ENCODE measurements at regions not wholly inside any gene's neighbourhood (a gene's known extent, or its start where the extent isn't known, plus 50 kb on each side); places are given as distances from the start of the nearest gene placed in this dataset.

DNA sequence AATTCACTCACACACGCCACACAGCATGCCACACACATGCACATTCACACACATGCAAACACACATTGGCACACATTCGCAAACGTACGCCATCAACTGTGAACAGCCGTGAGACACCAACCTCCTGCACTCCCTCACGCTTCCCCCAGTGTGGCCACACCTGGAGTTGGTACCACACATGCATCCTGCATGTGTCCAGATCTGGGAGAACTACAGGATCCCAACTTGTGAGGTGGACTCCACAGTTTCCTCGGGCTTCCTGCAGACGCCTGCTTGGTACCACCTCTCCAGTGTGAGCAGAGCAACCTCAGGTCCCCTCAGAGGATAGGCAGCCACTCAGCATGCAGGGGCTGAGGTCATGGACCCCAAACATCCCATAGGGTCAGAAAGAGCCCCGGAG lies 239.0 kb downstream of the EIPR1 start:
- DNase-seq, result no peak

DNA sequence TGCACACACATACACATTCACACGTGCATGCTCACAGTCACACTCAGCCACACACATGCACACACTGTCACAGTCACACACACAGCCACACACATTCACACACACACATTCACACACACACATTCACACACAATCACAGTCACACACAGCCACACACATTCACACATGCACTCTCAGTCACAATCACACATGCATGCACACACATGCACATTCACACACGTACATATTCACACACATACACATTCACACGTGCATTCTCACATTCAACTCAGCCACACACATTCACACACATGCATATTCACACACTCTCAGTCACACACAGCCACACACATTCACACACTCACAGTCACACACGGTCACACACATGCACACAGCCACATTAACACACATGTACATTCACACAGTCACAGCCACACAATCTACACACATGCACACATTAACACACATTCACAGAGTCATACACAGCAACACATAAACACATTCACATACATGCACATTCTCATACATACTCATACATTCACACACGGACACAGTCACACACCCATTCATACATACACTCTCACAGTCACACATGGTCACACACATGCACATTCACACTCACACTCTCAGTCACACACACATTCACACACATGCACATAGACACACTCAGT lies 239.8 kb downstream of the EIPR1 start:
- DNase-seq, result no peak

DNA sequence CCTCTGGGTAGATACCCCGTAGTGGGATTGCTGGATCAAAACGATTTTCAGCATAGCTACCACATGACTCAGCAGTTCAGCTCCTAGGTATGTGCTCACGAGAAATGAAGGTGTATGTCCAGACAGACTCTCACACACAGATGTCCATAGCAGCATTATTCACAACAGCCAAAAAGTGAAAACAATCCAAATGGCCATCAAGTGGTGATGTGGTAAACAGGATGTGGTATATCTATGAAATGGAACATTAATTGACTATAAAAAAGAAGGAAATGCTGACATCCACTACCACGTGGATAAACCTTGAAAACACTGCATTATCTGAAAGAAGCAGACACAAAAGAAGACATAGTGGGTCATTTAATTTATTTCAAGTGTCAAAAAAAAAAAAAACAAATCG lies 241.9 kb downstream of the EIPR1 start:
- DNase-seq, result no peak

DNA sequence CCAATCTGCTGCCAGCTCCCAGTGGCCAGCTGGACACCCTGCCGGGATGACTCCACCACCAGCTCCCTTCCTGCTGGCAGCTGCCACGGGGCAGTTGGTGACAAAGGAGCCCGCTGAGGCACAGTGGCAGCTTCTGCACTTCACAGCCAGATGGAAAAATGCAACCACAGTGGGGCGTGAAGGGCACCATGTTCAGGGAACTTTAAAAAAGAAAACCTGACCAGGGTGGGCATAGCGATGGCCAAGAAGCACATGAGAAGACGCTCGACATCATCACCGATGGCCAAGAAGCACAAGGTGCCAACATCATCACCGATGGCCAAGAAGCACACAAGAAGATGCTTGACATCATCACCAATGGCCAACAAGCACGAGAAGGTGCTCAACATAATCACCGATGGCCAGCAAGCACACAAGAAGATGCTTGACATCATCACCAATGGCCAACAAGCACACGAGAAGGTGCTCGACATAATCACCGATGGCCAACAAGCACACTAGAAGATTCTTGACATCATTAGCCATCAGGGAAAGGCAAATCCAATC lies 243.5 kb downstream of the EIPR1 start:
- DNase-seq, result no peak

DNA sequence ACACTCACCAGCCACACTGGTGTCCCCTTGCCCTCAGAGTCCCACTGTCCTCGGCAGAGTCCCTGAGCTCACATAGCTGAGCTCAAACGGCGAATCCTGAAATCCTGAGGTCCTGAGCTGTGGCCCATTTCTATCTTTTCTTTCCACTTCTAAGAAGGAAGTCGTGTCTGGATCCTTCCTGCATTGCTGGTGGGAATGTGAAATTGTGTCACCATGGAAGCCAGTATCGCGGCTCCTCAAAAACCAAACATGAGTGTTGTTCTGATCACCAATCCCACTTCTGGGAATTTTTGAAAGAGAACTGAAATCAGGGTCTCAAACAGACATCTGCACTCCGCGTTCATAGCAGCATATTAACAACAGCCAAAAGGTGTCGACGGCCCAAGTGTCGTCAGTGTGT lies 244.7 kb downstream of the EIPR1 start:
- no peak for DNase-seq

DNA sequence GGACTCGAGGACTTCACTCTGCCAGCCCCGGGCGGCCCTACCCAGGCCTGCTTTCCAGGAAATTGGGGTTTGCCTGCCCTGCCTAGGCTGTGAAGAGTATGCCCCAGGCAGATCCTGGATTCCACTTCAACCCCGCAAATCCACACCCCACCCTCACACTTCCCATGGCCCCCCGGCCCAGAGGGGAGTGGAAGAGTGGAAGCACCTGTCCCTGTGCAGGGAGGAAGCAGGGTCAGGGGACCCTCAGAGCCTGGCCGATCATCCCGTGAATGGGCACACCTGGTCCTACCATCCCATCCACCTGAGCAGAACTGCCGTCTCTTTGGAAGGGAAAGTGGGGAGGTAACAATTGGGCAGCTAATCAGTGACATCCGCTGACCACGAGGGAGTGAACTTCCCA lies 245.2 kb downstream of the EIPR1 start:
- no peak for DNase-seq

DNA sequence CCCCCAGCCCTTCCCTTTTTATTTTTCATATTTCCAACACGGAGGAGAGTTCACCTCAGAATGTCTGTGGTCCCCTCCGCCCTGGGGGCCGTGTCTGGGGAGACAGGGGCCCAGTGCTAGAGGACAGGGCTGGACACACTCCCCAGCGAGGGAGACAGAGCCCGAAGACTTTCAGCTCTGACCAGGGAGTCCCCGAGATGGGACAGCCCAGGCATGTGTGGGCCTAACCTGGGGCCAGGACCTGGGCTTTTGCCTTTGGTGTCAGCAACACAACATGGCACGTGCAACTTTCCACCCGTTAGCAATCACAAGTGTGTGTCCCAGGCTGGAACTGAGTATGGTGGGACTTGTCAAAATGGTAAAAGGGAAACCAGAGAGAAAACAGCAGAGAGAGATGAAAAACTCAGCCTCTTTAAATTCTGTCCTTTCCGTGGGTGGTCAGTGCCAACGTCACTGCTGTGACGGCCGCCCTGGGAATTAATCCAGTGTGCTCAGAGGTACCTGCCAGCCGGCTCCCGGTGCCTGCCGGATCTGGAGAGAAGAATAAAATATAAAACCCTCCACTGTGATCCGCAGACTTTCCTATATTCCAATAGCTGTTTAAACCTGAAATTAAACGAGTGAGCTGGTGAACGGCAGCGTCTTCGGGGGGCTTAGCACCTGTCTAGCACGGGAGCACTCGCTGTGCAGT lies 245.8 kb downstream of the EIPR1 start:
- no peak for DNase-seq

DNA sequence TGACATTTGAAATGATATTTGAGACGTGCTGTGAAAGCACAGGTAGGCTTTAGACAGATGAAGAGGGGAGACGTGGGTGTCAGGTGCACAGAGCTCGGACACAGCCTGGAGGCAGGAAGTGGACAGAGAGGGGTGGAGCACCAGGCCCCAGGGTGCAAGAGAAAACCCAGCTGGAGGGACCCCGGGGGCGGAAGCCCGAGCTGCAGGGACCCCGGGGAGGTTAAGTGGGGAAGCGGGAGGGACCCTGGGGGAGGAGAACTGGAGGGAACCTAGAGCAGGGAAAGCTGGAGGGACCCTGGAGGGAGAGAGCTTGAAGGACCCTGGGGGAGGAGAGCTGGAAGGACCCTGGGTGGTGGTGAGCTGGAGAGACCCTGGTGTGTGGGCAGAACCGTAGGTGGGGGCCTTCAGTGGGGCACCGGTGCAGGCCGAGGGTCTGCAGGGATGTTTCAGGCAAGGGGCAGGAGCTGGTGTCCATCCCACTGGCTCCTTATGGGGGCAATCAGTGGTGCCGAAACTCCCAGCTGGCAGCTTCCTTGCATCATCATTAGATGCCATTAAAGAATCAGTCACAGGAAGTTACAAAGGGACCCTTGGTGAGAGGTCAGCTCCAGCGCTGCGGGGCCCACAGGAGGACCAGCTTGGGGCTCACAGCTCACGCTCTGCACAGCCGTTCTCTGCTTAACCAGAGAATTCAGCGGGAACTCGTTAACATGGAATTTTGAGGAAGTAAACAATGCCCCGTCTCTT lies 246.6 kb downstream of the EIPR1 start:
- no peak for DNase-seq

DNA sequence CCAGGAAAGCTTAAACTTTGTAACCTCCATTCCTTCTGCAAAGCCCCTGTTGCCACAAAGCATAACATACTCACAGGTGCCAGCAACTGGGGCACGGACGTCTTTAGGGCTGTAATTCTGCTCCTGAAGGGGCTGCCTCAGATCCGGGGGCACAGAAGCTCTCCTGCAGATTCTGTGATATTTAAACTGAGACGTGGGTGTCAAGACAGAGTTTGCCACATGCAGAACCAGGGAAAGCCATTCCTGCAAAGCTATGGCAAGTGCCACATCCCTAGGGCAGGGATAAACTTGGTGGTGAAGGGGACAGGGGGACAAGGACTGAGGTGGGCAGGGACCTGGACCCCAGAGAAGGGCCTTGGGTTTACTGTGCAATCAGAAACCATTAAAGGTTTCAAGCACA lies 247.2 kb downstream of the EIPR1 start:
- DNase-seq, result no peak

DNA sequence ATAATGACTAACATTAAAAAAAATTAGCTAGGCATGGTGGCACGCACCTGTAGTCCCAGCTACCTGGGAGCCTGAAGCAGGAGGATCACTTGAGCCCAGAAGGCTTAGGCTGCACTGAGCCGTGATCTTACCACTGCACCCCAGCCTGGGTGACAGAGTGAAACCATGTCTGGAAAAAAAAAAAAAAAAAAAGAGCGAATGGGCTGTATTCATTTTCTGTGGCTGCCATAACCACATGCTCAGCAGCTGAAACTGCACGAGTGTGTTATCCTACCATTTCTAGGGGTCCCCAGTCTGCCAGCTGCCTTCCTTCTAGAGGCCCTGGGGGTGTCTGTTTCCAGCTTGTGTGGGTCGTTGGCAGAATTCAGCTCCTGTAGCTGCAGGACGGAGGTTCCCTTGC lies 247.8 kb downstream of the EIPR1 start:
- no peak for DNase-seq

DNA sequence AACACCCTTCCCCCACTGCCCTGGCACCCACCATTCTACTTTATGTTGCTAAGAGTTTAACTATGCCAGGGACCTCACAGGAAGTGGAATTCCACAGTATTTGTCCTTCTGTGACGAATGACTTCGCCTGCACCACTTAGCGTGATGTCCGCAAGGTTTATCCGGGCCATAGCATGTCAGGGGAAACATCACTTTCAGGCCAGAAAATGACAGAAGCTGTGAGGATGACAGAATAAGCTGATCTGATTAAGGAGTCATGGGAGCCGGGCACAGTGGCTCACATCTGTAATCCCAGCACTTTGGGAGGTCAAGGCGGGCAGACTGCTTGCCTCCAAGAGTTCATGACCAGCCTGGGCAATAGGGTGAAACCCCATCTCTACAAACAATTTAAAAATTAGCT lies 248.8 kb downstream of the EIPR1 start:
- no peak for DNase-seq

DNA sequence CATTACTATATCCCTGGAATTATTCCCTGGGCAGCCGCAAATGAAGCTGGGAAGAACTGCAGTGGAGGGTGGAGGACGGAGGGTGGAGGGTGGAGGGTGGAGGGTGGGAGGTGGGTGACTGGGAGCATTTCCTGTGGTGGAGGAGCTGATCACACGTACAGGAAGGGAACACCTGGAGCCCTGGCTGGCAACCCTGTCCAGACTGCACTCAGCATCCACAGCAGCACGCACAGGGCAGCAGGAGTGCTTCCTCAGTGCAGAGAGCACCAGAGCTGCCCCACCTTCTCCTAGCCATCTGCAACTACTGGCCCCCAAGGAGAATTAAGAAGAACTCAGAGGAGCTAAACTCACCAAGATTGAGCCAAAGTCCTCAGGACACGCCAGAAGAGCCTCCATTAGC lies 249.9 kb downstream of the EIPR1 start:
- DNase-seq, result peak; percentile 4

DNA sequence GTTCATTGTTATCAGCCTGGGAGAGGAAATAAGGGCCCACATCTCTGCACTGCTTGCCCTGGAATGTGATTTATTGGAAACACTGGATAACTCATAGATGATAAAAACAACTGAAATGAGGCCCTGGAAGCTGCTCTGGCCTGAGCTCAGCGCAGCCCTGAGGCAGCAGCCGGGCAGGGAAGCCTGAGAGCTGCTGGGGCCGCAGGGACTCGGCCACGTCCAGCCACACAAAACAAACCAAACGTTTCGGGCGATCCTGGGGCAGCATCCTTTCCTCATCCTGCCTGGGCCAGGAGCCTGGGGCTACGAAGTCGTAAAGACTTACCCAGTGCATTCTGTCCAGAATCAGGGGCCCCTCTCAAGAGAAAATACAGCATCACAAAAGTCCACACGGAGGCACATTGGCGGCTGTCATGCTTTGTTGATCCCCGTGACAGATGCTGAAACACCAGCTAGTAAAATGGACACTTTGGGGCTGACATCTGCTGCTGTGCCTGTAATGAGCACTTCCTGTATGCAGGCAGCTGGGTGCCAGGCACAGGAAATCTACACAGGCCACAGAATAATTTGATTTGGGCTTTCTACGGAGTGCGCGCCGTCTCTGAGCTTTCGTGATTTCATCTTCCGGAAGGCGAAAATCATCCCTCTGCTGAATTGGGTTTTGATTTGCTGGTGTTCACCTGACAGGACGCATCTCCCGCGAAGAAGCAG lies 250.6 kb downstream of the EIPR1 start:
- DNase-seq, result peak; percentile 4

DNA sequence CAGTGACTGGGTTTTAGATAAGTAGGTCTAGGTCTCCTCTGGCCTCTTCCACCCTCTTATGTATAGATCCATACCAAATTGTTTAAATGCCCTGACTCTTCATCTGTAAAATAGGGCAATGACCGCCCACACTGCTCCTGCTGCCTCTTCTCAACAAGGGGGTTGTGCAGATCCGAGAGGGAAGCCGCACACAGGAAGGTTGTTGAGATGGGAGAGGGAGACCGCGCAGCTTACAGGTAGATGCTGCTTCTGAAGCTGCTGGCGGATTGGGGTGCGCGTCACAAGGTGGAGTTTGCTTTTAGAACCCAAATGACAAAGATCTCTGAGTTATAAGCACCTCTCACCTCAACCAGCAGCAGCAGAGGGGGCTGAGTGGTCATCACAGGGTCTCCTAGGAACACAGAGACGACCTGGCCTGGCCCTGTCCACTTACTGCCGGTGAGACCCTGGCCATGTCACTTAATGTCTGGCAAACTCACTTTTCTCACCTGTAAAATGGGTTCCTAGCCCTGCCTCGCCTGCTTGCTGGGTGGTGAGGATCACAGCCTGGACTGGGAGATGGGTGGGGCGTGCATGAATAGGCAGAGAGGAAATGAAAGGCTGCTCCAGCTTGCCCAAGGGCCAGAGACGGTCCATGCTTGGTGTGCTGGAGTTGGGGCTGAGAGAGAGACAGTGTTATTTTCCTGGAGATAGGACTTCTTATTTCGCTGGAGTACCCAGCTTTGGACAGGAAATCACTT lies 251.3 kb downstream of the EIPR1 start:
- no peak for DNase-seq

DNA sequence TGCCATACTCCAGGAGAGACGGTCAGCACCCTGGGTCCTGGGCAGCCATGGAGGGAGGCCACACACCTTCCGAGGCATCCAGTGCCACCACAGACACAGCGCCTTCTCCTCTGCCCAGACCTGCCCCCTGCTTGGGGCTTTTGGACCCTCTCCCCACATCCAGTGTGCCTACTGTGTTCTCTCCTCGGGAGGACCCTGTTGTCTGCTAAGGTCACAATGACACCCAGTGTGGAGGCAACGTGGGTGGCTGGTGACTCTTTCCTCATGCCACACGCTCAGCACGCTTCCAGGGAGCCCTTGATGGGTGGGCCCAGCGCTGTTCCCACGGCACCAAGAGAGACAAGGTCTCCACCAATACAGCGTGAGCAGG lies 251.9 kb downstream of the EIPR1 start:
- DNase-seq, result no peak

DNA sequence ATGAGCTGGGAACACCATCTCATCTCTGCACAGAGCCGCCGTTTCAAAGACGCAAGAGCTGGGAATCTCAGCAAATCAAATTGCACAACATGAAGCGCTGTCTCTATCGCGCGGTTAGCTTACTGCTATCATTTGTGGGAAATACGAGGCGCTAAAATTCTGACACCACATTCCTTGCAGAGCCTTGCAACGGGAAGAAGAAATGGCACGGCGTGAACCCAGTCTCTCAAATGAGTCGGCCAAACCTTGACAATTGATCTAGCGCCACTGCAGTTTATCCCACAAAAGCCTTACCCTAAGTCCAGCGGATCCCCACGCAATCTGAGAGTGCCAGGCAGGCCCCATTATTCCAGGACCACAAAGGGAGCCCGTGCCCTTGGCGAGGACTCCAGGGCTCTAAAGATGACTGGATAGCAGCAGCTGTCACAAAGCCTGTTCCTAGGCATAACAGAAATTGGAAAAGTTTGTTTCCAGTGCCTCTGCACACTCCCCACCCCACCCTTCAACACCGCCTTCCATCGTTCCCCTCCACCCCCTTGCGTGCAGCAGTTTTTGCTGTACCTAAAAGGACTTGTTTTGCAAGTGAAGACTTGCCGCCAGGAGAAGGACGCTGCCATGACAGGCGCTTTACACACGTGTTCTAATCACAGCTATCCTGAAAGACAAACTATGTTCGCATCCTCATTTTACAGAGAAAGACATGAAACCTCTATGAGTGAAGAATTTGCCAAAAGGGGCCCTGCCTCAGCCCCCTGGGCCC lies 252.4 kb downstream of the EIPR1 start:
- DNase-seq, result no peak

DNA sequence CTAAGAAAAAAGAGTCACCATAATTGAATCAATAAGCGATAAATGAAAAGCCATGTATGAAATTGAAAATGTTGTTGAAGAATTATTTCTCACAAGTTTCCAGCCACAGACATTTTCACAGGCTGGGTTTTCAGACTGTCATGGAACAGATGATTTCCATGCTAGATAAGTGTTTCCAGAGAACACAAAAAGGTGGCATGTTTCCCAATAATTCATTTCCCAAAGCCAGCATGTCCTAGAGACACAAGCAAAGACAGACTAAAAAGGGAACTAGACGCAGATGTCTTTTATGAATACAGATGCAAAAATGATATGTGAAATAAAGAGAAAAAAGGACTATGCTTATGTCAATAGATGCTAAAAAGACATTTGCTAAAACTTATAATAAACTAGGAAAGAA lies 255.1 kb downstream of the EIPR1 start:
- no peak for DNase-seq

DNA sequence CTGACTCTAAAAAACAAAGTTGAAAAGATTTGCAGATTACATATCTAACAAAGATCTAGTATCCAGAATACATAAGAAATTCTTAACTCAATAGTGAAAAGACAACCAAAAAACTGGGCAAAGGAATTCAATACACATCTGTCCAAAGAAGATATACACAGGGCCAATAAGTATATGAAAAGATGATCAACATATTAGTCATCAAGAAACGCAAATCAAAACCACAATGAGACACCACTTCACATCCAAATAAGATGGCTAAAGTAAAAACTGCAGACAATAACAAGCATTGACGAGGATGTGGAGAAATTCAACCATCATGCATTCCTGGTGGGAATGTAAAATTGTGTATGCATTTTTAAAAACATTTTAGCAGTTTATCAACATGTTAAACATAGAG lies 256.0 kb downstream of the EIPR1 start:
- DNase-seq, result no peak

DNA sequence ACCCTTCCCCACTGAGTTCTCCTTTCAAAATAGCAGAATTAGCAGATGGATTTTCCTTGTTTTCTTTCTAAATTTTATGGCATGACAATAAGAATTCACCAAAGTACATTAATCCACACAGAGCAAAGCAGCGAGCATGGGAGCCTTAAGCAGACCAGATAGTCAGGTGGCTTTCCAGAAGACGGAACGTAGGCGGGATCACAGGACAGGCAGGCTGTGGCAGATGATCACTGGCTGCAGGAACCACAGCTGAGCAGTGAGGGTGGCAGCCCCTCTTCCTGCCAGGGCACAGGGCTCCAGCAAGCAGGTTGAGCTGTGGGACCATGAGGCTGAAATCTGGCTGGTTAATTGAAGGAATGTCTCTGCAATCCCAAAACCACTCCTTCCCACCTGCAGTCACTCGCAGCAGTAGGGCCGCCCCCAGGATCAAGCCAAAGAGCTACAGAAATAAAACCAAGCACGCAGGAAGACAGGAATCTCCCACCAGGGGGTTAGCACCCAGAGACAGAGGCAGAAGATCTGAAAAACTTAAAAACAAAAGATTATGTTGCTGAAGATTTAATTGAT lies 259.9 kb downstream of the EIPR1 start:
- no peak for DNase-seq

DNA sequence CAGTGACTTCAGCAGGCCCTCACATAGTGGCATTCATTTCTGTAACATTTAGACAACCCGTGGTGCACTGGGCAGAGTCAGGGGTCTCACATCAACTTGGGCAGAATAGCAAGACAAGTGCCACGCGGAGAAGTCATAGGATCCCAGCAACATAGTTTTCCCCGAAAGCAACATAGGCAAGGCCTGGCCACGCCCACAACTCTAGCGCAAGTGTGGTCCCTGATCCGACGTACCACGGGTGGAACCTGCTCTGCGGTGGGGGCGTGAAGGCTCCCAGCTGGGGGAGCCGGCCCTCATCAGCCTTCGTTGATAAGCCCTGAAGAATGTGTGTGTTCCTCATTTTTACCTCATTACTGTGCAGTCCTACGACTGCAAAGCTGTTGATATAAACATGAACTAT lies 261.2 kb downstream of the EIPR1 start:
- DNase-seq, result no peak

DNA sequence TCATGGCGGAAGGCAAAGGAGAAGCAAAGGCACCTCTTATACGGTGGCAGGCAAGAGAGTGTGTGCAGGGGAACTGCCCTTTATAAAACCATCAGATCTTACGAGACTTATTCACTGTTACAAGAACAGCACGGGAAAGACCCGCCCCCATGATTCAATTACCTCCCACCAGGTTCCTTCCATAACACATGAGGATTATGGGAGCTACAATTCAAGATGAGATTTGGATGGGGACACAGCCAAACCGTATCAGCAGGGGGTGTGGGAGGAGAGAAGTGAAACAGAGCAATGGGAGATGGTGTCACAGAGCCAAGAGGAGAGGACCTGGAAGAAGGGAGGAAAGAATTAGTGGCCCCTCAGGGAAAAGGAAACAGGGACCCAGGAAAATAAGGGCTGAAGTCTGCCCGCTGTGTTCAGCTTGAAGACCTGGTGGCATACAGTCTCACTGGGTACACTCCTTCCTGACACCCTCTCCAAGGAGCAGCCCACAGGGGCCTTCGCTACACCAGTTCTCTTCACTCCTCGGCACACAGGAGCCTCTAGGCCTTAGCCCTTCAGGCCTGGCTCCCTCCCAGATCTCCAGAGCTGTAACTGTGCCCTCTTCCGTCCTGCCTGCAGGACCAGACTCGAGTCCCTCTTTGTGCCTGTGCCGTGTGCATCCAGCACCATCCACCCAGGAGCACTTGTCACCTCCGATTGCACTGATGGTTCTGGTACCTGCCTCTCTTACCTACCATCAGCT lies 262.1 kb downstream of the EIPR1 start:
- DNase-seq, result no peak

Measured in NCI-H774 (cell line).